Spleen (tissue), 7 donors: ENCODE measurements at regions not wholly inside any gene's neighbourhood (a gene's known extent, or its start where the extent isn't known, plus 50 kb on each side); places are given as distances from the start of the nearest gene placed in this dataset.

Experiments
- POLR2A ChIP-seq, 3 donors: fragments of 450-650 bp; IDR thresholded peaks; one replicate each; pipeline ENCODE4 v1.5.1; 2017; ENCODE audit warnings: antibody characterized with exemption in 3 of 3, mild to moderate bottlenecking in 1 of 3
- TF ChIP-seq, protein P1 (sequence below), 11 experiments: fragments of 200-600 bp in 7 of 11; fragments of 450-650 bp in 4 of 11; sonication (generic) in 4 of 11; IDR thresholded peaks in 8 of 11; conservative IDR thresholded peaks in 3 of 11; 1 replicate in 7 of 11; 2 replicates in 4 of 11; pipeline versions ENCODE4 v1.4.0 to v1.8.0; 2016 to 2021; ENCODE audit warnings: antibody characterized with exemption in 11 of 11, inconsistent platforms in 4 of 11, mild to moderate bottlenecking in 1 of 11
- donor health status: DM: no; HTN: no; CAD: no; lungs with moderate emphysema.
- donor health status: DM: no; HTN: no; CAD: no.
- donor health status: DM: no; HTN: no; CAD: no.

DNA sequence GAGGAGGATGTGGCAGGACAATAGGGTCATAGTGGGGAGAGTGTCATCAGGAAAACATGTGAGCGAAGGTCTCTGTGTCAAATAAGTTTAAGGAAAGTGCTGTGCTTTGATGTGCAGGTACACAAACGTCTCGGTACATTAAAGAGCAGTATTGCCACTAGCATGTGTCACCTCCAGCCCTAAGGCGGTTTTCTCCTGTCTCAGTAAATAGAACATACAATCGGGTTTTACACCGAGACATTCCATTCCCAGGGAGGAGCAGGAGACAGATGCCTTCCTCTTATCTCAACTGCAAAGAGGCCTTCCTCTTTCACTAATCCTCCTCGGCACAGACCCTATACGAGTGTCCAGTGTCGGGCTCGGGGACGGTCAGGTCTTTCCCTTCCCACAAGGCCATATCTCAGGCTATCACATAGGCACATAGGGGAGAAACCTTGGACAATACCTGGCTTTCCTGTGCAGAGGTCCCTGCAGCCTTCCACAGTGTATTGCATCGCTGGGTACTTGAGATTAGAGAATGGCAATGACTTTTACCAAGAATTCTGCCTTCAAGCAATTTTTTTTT, 684.5 kb downstream of the PDHA2 start:
- TF ChIP-seq, protein P1, sequence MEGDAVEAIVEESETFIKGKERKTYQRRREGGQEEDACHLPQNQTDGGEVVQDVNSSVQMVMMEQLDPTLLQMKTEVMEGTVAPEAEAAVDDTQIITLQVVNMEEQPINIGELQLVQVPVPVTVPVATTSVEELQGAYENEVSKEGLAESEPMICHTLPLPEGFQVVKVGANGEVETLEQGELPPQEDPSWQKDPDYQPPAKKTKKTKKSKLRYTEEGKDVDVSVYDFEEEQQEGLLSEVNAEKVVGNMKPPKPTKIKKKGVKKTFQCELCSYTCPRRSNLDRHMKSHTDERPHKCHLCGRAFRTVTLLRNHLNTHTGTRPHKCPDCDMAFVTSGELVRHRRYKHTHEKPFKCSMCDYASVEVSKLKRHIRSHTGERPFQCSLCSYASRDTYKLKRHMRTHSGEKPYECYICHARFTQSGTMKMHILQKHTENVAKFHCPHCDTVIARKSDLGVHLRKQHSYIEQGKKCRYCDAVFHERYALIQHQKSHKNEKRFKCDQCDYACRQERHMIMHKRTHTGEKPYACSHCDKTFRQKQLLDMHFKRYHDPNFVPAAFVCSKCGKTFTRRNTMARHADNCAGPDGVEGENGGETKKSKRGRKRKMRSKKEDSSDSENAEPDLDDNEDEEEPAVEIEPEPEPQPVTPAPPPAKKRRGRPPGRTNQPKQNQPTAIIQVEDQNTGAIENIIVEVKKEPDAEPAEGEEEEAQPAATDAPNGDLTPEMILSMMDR (IDR thresholded peaks at IDR 0.05 in 8 of 11, conservative IDR thresholded peaks at IDR 0.05 in 3 of 11): no peak
- TF ChIP-seq POLR2A (IDR thresholded peaks at IDR 0.05): no peak
